ENCODE measurements at regions not wholly inside any gene's neighbourhood (a gene's known extent, or its start where the extent isn't known, plus 50 kb on each side); places are given as distances from the start of the nearest gene placed in this dataset.

GRCh38 chr5:63097286-63097685 lies 518.7 kb downstream of the LRRC70 start (continued):
- TF ChIP-seq CUX1 (IDR thresholded peaks at IDR 0.05; ENCODE audit: insufficient replicate concordance, low read depth, low read length), result no peak
- no peak for TF ChIP-seq IRF4 (IDR thresholded peaks at IDR 0.05; ENCODE audit: low read depth, low read length)
- TF ChIP-seq FOS (IDR thresholded peaks at IDR 0.05; ENCODE audit: borderline replicate concordance, extremely low read depth, insufficient read length), result no peak
- no peak for TF ChIP-seq BCLAF1 (IDR thresholded peaks at IDR 0.05)
- TF ChIP-seq IKZF1 (conservative IDR thresholded peaks at IDR 0.05), result no peak
- no peak for TF ChIP-seq NBN (IDR thresholded peaks at IDR 0.05)
- no peak for TF ChIP-seq ZBED1 (IDR thresholded peaks at IDR 0.05; ENCODE audit: borderline replicate concordance)
- TF ChIP-seq ATF3 (IDR thresholded peaks at IDR 0.05; ENCODE audit: borderline replicate concordance, extremely low read depth, low read depth, low read length), result no peak
- no peak for TF ChIP-seq JUND (IDR thresholded peaks at IDR 0.05; ENCODE audit: low read depth, low read length)

All from GM12878 (cell line).